GM19025 (cell line): ENCODE measurements at regions not wholly inside any gene's neighbourhood (a gene's known extent, or its start where the extent isn't known, plus 50 kb on each side); places are given as distances from the start of the nearest gene placed in this dataset.

Experiments used
- ATAC-seq: cut with Tn5 transposase; IDR thresholded peaks from one replicate; pipeline ENCODE4 v1.9.1; 2021; ENCODE audit warnings: mild to moderate bottlenecking, low read depth, moderate library complexity; ENCODE audit not compliant: unreplicated experiment

- ATAC-seq, result no peak
Observed at GRCh38 chr1:198901266-198901665, 262.4 kb downstream of the PTPRC start.

- no peak for ATAC-seq
Observed at GRCh38 chr1:198902655-198903054, 263.8 kb downstream of the PTPRC start.

DNA sequence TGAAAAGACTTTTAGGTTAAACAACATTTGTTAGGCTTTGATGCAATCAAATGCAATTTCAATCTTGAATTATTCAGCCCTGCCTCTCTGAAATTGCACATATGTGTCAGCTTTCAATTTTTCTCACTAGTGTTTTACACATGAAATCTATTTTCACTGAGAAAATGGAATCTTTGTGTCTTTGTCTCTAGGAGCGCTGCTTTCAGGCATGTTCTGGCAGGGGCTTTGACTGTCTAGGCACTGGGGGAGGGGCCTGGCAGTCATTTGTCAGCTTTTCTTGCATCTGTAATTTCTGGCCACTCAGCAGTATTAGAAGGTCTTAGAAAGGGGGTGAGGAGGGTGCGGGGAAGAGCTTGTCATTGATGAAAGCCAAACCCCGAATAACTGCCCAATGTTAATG lies 264.4 kb downstream of the PTPRC start:
- ATAC-seq, result no peak

DNA sequence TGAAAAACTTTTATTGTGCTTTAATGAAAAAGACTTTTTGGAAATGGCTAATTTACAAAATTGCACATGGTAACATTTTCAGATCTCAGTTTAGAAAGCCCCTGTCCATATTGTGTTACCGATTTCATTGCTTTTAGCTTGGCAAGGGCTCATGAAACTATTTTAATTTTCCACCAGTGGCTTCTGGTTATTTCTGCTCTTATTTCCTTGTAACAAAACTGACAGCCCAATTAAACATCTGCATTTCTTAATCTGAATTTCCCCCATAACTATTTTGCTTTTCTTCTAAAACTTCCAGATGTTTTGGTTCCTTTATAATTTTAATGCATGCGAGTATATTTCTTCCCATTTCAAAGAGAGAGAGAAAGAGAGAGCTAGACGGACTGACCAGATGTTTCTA lies 264.8 kb downstream of the PTPRC start:
- no peak for ATAC-seq

DNA sequence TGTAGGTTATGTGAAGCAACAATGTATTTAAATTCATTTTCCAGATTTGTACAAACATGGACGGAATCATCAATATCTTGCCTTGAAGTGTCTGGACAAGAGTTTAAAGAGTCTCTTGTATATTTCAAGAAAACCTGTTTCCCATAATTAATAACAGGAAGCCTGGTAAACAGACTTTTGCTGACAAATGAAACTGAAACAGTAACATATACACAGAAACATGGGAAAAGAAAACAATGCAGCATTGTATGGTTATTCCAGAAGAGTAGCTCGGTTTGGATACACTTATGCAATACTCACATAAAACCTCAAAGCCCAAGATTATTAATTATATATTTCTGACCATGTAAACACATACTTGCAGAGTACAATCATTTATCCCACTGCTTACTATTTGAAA lies 265.5 kb downstream of the PTPRC start:
- ATAC-seq, result no peak

DNA sequence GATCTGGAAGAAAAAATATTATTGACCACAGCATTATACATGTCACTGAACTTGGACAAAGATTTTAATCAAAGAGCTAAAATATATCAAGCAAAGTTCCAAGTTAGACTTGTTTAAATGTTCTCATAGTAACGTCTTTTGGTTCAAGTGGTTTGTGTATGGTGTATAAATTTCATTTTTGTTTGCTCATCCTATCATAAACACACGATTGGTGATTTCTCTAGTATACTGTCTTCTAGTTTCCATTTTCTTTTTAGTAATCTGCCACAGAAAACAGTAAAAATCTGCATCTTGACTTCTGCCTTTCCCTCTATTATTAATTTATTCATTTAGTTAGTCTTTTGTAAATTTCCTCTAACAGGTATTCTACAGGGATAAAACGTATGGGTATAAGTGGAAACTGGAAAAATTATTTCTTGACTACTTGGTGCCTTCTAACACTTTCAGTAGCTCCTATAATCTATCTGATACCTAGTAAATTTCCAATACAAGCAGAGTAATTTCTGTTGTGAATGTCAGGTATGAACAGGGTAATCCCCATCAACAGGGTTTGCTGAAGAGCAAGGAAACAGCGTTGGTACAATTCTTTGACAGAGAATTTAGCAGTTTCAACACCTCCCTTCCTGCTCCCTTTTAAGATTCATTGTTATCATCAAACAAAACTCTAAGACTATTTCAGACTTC lies 268.0 kb downstream of the PTPRC start:
- no peak for ATAC-seq

- ATAC-seq, result no peak
Observed at GRCh38 chr1:198907423-198907746, 268.5 kb downstream of the PTPRC start.

- no peak for ATAC-seq
Observed at GRCh38 chr1:198908995-198909394, 270.2 kb downstream of the PTPRC start.

GRCh38 chr1:198909973-198910372 lies 271.1 kb downstream of the PTPRC start:
- ATAC-seq, result no peak

DNA sequence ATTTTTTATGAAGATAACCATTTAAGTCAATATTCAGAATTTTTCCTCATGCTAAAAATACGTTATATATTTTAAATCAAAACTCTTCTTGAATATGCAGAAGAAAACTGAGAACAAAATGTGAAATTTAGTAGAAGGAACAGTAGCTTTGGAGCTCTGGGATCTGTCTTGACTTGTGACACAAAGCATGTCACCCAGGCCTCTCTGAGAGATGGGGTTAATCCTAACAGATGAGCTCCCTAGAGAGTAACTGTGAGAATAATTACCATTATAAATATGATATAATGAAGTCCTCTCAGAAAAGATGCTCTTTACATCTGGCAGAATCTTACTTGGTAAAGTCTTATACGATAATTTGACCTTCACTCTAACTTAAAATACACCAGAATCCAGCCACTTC lies 272.0 kb downstream of the PTPRC start:
- ATAC-seq, result no peak

DNA sequence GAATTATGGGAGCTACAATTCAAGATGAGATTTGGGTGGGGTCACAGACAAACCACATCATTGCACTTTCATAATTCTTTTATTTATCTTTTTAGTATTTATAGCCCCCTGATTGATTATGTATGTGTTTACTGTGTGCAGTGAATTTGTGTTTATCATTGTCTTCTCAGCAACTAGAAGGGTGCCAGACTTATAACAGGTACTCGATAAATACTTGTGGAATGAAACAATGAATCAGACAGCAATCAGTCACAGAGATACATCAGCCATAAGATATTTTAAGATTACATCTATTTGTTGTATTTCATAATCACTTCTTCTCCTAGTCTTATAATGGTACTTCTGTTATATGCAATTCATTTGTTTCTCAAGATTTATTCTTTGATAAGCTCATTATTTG lies 273.2 kb downstream of the PTPRC start:
- ATAC-seq, result no peak

- ATAC-seq, result no peak
Observed at GRCh38 chr1:198913667-198914066, 274.8 kb downstream of the PTPRC start.

GRCh38 chr1:198915327-198916231 lies 276.7 kb downstream of the PTPRC start:
- ATAC-seq, result no peak

- ATAC-seq, result no peak
Observed at GRCh38 chr1:198917226-198917625, 278.4 kb downstream of the PTPRC start.

DNA sequence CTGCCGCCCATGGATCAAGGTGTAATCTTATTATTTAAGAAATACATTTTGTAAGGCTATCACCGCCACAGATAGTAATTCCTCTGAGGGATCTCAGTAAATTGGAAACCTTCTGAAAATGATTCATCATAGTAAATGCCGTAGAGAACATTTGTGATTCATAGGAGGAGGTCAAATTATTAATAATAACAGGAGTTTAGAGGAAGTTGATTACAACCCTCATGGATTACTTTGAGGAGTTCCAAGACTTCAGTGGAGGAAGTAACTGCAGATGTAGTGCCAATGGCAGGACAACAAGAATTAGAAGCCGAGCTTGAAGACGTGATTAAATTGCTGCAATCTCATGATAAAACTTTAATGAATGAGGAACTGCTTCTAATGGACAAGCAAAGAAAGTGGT lies 280.1 kb downstream of the PTPRC start:
- ATAC-seq, result no peak

GRCh38 chr1:198919667-198920398 lies 281.0 kb downstream of the PTPRC start:
- peak; percentile 36 for ATAC-seq

DNA sequence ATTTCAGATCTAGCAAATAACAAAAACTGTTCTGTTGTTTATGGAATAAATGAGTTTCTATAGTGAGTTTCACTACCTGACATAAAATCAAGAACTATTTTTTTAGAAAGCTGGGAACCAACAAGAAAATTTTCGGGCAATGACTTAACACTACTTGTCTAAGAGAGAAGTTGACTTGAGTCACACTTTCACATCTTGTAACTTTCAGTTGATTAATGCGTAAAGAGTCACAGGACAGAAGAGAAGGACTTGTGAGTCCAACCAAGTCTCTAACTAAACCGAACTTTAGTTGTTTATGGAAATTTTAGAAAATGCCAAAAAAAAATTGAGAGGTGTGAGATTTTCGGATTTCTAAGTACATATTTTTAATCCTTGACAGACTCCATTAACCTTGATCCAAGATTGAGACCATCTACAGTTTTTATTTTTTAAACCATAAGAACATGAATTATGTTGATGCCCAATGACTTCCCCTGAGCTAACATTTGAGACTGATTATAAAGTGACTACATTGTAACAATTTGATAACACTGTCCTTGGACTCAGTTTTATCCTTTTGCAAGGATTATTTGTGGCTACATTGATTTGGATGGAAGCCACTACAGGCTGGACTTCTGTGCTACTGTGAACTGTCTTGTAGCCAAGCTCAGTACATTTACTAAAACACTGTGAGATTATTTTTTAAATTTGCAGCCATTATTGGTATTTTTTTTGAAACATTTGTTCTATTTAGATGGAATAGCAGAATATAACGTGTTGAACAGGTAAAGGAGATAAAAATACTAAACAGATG lies 284.0 kb downstream of the PTPRC start:
- ATAC-seq, result peak; percentile 74

DNA sequence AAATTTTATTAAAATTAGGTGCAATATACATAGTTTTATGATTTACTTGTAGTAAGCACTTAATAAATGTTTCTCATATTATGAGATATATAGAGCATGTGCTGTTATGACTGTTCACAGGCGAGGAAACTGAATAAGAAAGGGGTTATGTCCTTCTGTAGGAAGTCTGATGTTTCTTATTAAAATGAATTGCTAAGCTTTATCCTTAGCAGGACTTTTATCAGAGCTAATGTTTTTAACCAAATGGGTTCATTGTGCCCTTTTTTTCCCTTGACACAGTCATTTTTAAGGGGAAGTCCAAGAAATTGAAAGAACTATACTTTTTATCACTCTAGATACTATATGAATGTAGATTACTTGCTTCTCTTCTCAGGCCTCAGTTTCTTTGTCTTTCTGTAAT lies 285.2 kb downstream of the PTPRC start:
- no peak for ATAC-seq

DNA sequence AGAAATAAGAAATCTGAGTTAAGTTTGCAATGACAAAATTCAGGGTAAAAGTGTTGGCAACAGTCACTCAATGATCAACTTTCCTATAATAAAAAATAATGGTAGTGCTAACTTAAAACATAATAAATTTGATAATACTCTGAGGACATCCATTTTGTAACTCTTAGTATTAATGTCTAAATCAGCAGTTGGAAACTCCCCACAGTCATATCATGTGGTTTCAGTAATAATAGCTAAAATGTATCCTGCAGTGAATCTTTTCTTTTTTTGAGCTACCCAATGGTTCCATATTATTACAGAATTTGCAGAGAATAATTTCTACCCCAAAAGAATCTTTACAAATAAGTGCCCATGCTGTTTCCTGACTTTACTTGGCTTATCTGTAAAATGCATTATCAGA lies 286.7 kb downstream of the PTPRC start:
- no peak for ATAC-seq

GRCh38 chr1:198927129-198927528 lies 288.3 kb downstream of the PTPRC start:
- no peak for ATAC-seq
